ENCODE measurements at regions not wholly inside any gene's neighbourhood (a gene's known extent, or its start where the extent isn't known, plus 50 kb on each side); places are given as distances from the start of the nearest gene placed in this dataset.
A peak's percentile ranks its signal among the peaks of the same experiment; 100 is the strongest.

GRCh38 chr4:136316961-136317360, 1215.3 kb downstream of the PCDH18 start:
- no peak overlapping the region for H3K9ac ChIP-seq (ENCODE audit: control insufficient read depth, insufficient read depth, low read length)
- H3K36me3 ChIP-seq (ENCODE audit: control insufficient read depth in 2 of 2, insufficient read depth in 2 of 2, low read length in 1 of 2): no peaks in the 10 kb centered on the region
- intact Hi-C loops (cut with micrococcal nuclease; ENCODE audit: unreplicated experiment) (no loop called here), in situ Hi-C loops (cut with MboI) (no loop called here)
- ChIA-PET SMC1A (ENCODE audit: uncharacterized antibody, unreplicated experiment) (no interaction called here), RAD21 (ENCODE audit: unreplicated experiment) (no interaction called here), CTCF (interaction anchor here (1.8 kb wide), 1 partner anchor 13 kb away, joined by 3 read pairs; no protein-coding TSS in a partner anchor), POLR2A (no interaction called here)
- no peak overlapping the region for H3K27ac ChIP-seq (ENCODE audit: control insufficient read depth, insufficient read depth)
- ATAC-seq (no peak; the same call in 1 of the 3 replicates), DNase-seq (ENCODE audit: low read depth, low spot score) (no peak), FAIRE-seq (no peak)
- no peaks in the 10 kb centered on the region for H3K79me2 ChIP-seq (ENCODE audit: control insufficient read depth, insufficient read depth, low read length)
- TF ChIP-seq SPI1 (IDR thresholded peaks at IDR 0.05; ENCODE audit: borderline replicate concordance, insufficient read depth, low read depth, low read length) (peak; percentile 9; the same call in 1 of the 2 replicates), ESRRA (IDR thresholded peaks at IDR 0.05; ENCODE audit: low read length) (no peak), MTA3 (IDR thresholded peaks at IDR 0.05; ENCODE audit: borderline replicate concordance, low read length) (no peak), E4F1 (IDR thresholded peaks at IDR 0.05; ENCODE audit: borderline replicate concordance, partially characterized antibody) (no peak), NFIC (IDR thresholded peaks at IDR 0.05; ENCODE audit: low read depth, low read length) (no peak), PAX5 (IDR thresholded peaks at IDR 0.05; ENCODE audit: borderline replicate concordance, low read depth, low read length) (no peak)
- no peak overlapping the region for H3K4me3 ChIP-seq
- no peaks in the 10 kb centered on the region for H3K4me1 ChIP-seq (ENCODE audit: control insufficient read depth, insufficient read depth, low read length)
- no peaks in the 10 kb centered on the region; a peak in 1 of 4 replicates for H3K27me3 ChIP-seq (replicated peaks in 1 of 2; ENCODE audit: control insufficient read depth in 2 of 2, insufficient read depth in 2 of 2, low read length in 1 of 2)
- no peaks in the 10 kb centered on the region for H4K20me1 ChIP-seq (ENCODE audit: control insufficient read depth, insufficient read depth)
- BruUV-seq (replicated peaks): no TSS peak
- H3K4me2 ChIP-seq (ENCODE audit: control insufficient read depth, insufficient read depth): no peak overlapping the region
- WGBS (ENCODE audit: insufficient coverage, insufficient replicate concordance, low lambda C conversion rate, missing lambda C conversion rate): 30% methylated on average over 3 of the region's 3 CpGs
- H2AFZ ChIP-seq (ENCODE audit: control insufficient read depth, low read depth, low read length): no peak overlapping the region
- no peaks in the 10 kb centered on the region for H3K9me3 ChIP-seq (replicated peaks; ENCODE audit: control insufficient read depth, insufficient read depth, low read length)
